GM18951 (cell line): ENCODE measurements at regions not wholly inside any gene's neighbourhood (a gene's known extent, or its start where the extent isn't known, plus 50 kb on each side); places are given as distances from the start of the nearest gene placed in this dataset.

Source experiments
- POLR2A ChIP-seq: IDR thresholded peaks from 4 replicates; pipeline ENCODE4 v1.6.1; 2011; ENCODE audit warnings: mild to moderate bottlenecking; ENCODE audit not compliant: insufficient read length, insufficient read depth; ENCODE audit errors: extremely low read depth
- in situ Hi-C: fragments of 300-500 bp; cut with MboI; formaldehyde crosslinking; loops from one replicate; pipeline ENCODE4 v1.12.0; 2022; ENCODE audit warnings: low sequenced_read_pairs, mixed read lengths, inconsistent platforms; ENCODE audit not compliant: unreplicated experiment

DNA sequence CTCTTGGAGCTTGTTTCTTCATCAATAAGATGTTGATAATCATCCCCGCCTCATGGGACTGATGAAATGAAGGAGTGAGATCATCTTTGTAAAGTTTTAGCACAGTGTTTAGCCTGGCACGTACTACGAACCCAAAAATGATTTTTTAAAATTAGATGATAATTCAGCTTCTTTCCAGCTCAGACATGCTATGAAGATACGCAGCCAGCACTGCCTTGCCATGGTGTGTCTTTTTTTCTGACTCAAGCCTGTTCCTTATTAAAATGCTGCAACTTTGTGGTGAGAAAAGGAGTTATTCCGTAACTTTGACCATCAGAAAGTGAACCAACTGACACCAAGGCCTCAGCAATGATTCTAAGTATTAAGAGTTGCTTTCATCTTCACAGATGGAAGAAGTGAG is 269.0 kb downstream of the LTN1 start:
- in situ Hi-C loops, result no loop called here
- TF ChIP-seq POLR2A, result no peak

DNA sequence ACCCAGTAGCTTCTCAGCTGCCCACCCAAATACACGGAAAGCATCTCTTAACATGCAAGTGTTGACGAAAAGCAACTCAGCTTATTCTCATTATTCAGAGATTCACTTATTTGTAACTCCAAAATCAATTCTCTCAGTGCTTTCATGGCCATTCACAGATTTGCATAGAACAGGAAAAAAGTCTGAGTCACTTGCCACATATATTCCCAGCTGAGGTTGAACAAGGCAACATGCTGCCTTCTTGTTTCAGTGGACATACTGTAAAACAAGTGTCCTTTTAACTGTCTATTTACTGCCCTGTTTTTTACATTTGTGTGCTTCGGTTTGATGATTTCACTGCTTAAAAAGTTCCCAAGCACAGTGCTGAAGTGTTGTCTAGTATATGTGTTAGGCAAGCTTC is 273.0 kb downstream of the LTN1 start:
- in situ Hi-C loops, result no loop called here
- no peak for TF ChIP-seq POLR2A

DNA sequence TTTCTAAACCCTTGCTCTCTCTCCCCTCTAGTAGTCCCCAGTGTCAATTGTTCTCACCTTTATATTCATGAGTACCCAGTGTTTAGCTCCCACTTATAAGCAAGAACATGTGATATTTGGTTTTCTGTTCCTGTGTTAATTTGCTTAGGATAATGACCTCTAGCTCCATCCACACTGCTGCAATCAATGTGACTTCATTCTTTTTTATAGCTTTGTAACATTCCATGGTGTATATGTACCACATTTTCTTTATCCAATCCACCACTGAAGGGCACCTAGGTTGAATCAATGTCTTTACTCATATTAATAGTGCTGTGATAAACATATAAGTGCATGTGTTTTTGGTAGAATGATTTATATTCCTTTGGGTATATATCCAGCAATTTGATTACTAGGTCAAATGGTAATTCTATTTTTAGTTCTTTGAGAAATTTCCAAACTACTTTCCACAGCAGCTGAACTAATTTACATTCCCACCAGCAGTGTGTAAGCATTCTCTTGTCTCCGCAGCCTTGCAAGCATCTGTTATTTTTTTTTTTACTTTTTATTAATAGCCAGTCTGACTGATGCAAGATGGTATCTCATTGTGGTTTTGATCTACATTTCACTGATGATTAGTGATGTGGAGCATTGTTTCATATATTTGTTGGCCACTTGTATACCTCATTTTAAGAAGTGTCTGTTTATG is 277.8 kb downstream of the LTN1 start:
- in situ Hi-C loops, result no loop called here
- no peak for TF ChIP-seq POLR2A

DNA sequence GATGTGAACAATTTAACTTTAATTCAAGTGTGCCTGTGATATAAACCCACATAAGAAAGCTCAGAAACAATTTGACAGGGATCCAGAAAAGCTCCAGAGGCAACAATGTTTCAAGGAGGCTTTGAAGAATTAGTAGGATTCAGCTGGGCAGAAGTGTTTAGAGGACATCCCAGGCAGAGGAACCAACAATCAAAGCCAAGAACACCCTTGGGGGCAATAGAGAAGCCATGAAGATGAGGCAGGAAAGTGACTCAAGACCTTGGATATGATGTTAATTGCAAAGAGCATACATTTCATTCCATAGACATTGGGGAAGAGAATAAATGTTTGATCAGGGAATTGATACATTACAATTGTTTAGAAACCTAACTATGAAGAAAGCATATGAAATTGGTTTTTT is 280.3 kb downstream of the LTN1 start:
- no peak for TF ChIP-seq POLR2A
- in situ Hi-C loops, result no loop called here

DNA sequence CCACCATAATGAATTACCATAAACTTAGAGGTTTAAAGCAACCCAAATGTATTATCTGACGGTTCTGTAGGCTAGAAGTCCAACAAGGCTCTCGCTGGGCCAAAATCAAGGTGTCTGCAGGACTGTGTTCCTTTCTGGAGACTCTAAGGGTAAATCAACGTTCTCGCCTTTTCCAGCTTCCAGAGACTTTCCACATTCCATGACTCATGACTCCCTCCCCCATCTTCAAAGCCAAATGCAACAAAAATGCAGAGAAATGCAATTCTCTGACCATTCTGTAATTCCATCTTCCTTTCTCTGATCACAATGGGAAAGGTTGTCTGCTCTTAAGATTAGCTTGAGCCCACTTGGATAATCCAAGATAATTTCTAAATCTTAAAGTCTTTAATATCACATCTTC is 287.1 kb downstream of the LTN1 start:
- in situ Hi-C loops, result no loop called here
- no peak for TF ChIP-seq POLR2A

DNA sequence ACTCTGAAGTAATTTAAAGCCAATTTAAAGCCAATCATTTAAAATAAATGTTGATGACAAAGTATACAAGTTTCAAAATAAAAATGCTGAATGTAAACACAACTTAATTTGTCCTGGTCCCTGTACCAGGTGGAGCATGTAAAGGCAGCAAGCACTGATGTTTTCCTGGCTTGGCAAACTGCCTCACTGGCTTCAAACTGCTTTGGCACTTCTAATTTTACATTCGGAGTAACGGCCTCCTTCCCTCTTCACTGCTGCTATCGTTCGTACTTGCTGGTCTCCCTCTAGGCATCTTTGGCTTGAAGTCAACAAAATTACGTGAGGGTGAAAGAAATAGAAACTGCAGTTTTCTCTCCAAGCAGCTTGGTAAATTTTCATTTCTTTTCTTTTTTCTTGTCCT is 287.9 kb downstream of the LTN1 start:
- TF ChIP-seq POLR2A, result no peak
- in situ Hi-C loops, result no loop called here

DNA sequence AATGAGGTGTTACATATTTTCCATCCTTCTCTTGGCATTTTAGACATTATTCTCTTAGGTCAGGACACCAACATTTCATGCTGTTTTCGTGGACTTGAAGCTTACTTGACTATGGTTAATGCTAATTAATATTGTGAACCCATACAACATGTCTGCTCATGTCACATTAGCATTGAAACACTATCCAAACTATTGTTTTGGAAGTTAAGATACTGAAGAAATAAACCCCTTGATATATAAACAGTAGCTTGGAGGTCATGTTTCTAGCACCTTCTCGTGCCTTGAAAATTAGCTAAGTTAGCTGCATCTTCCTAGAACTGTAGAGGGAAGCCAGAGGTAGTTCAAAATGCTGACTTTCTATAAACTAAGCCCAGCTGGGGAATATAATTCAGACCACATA is 288.8 kb downstream of the LTN1 start:
- in situ Hi-C loops, result no loop called here

DNA sequence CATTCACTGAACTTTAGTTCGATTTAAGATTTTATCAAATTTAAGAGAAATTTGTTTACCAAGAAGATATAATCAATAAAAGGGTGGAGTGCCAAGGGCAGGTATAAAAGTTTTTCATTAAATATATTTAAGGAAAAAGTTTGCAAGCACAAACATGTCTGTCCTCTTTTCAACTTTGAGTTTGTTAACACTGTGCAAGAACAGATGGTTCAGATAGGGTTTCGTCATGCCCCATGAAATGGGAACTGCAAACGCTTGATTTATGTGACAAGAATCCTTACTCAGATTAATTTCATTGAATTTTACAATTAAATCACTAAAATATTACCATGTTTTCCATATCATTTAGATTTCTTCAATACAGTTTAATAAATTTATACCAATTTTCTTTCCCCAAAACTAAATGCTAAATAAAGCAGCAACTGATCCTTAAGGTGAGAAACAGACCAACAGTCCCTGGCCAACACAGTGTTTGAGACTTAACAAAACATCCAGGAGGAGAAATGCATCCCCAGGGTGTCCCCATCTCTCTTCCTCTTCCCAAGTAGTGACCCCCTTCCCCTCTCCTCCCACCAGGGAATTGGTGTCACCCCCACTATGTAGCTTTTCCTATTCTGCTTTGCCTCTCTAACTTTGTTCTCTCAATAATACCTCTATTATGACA is 292.9 kb downstream of the LTN1 start:
- no peak for TF ChIP-seq POLR2A
- in situ Hi-C loops, result no loop called here

More for the DNA sequence above, 288.8 kb downstream of the LTN1 start:
- no peak for TF ChIP-seq POLR2A

DNA sequence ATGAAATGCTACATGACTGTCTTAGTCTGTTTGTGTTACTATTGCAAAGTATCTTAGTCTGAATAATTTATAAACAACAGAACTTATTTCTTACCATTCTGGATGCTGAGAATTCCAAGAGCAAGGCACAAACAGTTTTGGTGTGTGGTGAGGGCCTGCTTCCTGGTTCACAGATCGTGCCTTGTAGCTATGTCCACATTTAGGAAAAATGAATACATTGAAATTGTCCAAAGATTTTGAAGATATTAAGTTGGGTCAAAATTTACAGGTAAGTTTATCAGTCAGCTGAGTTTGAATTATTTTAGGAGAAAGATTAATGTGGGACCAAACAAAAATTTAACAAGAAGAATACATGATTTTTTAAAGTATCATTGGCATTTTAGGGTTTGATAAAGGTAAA is 293.5 kb downstream of the LTN1 start:
- no peak for TF ChIP-seq POLR2A
- in situ Hi-C loops, result no loop called here

DNA sequence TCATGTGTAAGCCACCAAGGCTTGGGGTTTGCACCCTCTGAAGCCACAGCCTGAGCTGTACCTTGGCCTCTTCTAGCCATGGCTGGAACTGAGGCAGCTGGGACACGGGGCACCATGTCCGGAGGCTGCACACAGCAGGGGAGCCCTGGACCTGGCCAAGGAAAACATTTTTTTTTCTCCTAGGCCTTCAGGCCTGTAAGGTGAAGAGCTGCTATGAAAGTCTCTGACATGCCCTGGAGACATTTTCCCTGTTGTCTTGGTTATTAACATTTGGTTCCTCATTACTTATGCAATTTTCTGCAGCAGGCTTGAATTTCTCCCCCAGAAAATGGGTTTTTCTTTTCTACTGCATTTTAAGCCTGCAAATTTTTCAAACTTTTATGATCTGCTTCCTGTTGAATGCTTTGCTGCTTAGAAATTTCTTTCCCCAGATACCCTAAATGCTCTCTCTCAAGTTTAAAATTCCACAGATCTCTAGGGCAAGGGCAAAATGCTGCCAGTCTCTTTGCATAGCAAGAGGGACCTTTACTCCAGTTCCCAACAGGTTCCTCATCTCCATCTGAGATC is 295.8 kb downstream of the LTN1 start:
- TF ChIP-seq POLR2A, result no peak
- in situ Hi-C loops, result no loop called here

DNA sequence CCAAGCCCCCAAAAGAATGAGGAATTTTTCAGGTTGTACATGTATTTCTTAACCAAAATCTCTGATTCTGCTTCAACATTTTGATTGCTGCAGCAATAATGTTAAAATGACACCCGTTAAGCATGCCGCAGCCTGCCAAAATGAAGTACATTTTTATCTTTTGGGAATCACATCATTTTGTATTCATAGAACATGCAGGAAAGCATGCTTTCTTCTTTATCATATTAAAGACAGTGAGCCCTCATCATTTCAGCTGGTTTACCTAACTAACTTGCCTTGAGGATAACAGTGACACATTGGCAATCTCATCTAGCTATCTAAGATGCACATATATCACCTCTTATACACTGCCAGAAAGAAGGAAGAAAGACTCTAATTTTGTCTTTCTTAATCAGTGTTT is 299.2 kb downstream of the LTN1 start:
- in situ Hi-C loops, result no loop called here
- TF ChIP-seq POLR2A, result no peak

DNA sequence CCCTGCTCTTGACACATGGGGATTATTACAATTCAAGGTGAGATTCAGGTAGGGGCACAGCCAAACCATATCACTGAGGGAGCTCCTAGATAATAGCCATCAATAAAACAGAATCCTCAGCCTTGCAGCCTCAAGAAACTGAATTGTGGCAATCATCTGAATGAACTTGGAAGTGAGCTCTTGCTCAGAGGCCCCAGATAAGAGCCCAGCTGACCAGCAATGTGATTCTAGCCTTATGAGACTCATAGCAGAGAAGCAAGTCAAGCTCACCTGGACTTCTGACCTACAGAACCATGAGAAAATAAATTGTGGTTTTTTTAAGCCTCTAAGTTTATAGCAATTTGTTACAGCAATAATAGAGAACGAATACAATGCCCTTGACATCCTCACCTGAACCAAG is 302.5 kb downstream of the LTN1 start:
- TF ChIP-seq POLR2A, result no peak
- in situ Hi-C loops, result no loop called here

DNA sequence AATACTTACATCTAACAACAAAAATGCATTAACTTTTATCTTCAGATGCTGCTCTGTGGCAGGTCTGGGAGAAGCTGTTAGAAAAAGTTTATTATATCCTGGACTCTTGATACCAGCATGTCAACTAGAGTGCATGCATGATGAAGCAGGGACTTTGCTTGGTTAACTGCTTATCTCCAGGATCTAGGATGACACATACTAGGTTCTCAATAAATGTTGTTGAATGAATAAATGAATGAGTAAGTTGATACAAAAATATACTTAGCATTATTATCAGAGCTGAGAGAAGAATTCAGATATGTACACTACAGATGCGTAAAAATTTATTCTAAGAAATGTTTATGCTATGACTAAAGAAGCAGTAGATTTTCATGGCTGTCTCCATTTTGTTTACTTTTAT is 304.3 kb downstream of the LTN1 start:
- in situ Hi-C loops, result no loop called here

DNA sequence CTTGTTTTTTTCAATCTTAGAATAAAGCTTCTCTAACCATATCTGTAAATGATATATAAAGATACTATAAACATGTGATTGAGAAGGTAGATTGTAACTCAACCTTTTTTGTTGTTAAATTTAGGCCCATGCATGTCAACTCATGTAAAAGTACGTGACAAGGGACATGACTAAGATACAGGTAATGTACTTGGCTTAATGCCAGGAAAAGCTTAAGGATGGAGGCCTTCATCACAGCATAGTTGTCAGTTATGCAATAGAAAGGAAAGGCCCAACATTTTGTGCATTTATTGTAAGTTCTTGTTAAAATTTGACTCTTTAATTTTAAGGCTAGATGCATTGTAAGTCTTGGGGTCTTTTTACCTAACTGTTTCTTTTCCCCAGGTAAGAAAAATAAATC is 305.1 kb downstream of the LTN1 start:
- in situ Hi-C loops, result no loop called here
- TF ChIP-seq POLR2A, result no peak

More for the DNA sequence above, 304.3 kb downstream of the LTN1 start:
- no peak for TF ChIP-seq POLR2A
